ENCODE measurements at regions not wholly inside any gene's neighbourhood (a gene's known extent, or its start where the extent isn't known, plus 50 kb on each side); places are given as distances from the start of the nearest gene placed in this dataset.
"Not testable (repeated sequence)": the region's sequence is repeated elsewhere in the genome, so short reads cannot be mapped to it uniquely, and the experiment has no call there.

GRCh38 chr4:186844059-186844681 lies 120.5 kb upstream of the FAT1 start:
- TF ChIP-seq CTCF (IDR thresholded peaks at IDR 0.05), result no peak
- Histone ChIP-seq H3K27ac (no peak overlapping the region), H3K4me1 (ENCODE audit: control insufficient read depth in 1 of 2, insufficient read depth in 1 of 2, low read depth in 1 of 2, low read length in 1 of 2) (no peaks in the 10 kb centered on the region), H3K9me3 (no peaks in the 10 kb centered on the region), H3K36me3 (no peaks in the 10 kb centered on the region), H3K4me3 (ENCODE audit: low read depth in 1 of 2, low read length in 1 of 2) (no peak overlapping the region), H3K27me3 (no peaks in the 10 kb centered on the region)

GRCh38 chr4:186845137-186845842 lies 121.6 kb upstream of the FAT1 start:
- Histone ChIP-seq H3K9me3 (no peaks in the 10 kb centered on the region), H3K27me3 (no peaks in the 10 kb centered on the region), H3K27ac (no peak overlapping the region), H3K4me1 (ENCODE audit: control insufficient read depth in 1 of 2, insufficient read depth in 1 of 2, low read depth in 1 of 2, low read length in 1 of 2) (no peaks in the 10 kb centered on the region), H3K4me3 (ENCODE audit: low read depth in 1 of 2, low read length in 1 of 2) (no peak overlapping the region), H3K36me3 (no peaks in the 10 kb centered on the region)
- TF ChIP-seq CTCF (IDR thresholded peaks at IDR 0.05), result no peak

GRCh38 chr4:186846426-186846825 lies 122.8 kb upstream of the FAT1 start:
- Histone ChIP-seq H3K27me3 (no peaks in the 10 kb centered on the region), H3K9me3 (no peaks in the 10 kb centered on the region), H3K4me3 (ENCODE audit: low read depth in 1 of 2, low read length in 1 of 2) (no peak overlapping the region), H3K36me3 (no peaks in the 10 kb centered on the region), H3K4me1 (ENCODE audit: control insufficient read depth in 1 of 2, insufficient read depth in 1 of 2, low read depth in 1 of 2, low read length in 1 of 2) (no peaks in the 10 kb centered on the region), H3K27ac (no peak overlapping the region)
- TF ChIP-seq CTCF (IDR thresholded peaks at IDR 0.05), result no peak

GRCh38 chr4:186847429-186848131 lies 123.9 kb upstream of the FAT1 start:
- H3K9me3 ChIP-seq; H3K27ac ChIP-seq; H3K4me1 ChIP-seq (ENCODE audit: control insufficient read depth in 1 of 2, insufficient read depth in 1 of 2, low read depth in 1 of 2, low read length in 1 of 2); H3K36me3 ChIP-seq; H3K4me3 ChIP-seq (ENCODE audit: low read depth in 1 of 2, low read length in 1 of 2); H3K27me3 ChIP-seq: not testable (repeated sequence)

GRCh38 chr4:186848437-186848836 lies 124.8 kb upstream of the FAT1 start:
- H3K4me1 ChIP-seq (ENCODE audit: control insufficient read depth in 1 of 2, insufficient read depth in 1 of 2, low read depth in 1 of 2, low read length in 1 of 2), result no peaks in the 10 kb centered on the region
- TF ChIP-seq CTCF (IDR thresholded peaks at IDR 0.05), result no peak
- H3K27me3 ChIP-seq, result no peaks in the 10 kb centered on the region
- no peaks in the 10 kb centered on the region for H3K9me3 ChIP-seq
- H3K27ac ChIP-seq, result no peak overlapping the region
- H3K36me3 ChIP-seq, result no peaks in the 10 kb centered on the region
- H3K4me3 ChIP-seq (ENCODE audit: low read depth in 1 of 2, low read length in 1 of 2), result no peak overlapping the region

Measured in neutrophil (primary cell).